Left lung (tissue), 4 donors: ENCODE measurements at regions not wholly inside any gene's neighbourhood (a gene's known extent, or its start where the extent isn't known, plus 50 kb on each side); places are given as distances from the start of the nearest gene placed in this dataset.
A peak's percentile ranks its signal among the peaks of the same experiment; 100 is the strongest.

Source experiments
- ATAC-seq: fragments of 200-7000 bp; cut with Tn5 transposase; one replicate; pipeline ENCODE4 v1.9.1; 2020; ENCODE audit warnings: moderate library complexity
- DNase-seq, 4 donors: peaks; one replicate each; pipeline ENCODE4 v3.0.0-alpha.2; 2013 to 2020
- H3K27ac ChIP-seq, 2 donors: fragments of 200-600 bp; sonication (generic) in 1 of 2; one replicate each; pipeline versions ENCODE4 v1.5.0 to v1.8.0; 2020 to 2021
- H3K27me3 ChIP-seq, 2 donors: fragments of 200-600 bp; sonication (generic) in 1 of 2; one replicate each; pipeline versions ENCODE4 v1.5.0 to v1.8.0; 2020 to 2021
- H3K36me3 ChIP-seq, 2 donors: fragments of 200-600 bp; sonication (generic) in 1 of 2; one replicate each; pipeline versions ENCODE4 v1.5.0 to v1.8.0; 2020 to 2021
- H3K4me1 ChIP-seq, 2 donors: fragments of 200-600 bp; one replicate each; pipeline ENCODE4 v1.8.0; 2021
- H3K4me3 ChIP-seq, 2 donors: fragments of 200-600 bp; sonication (generic) in 1 of 2; one replicate each; pipeline versions ENCODE4 v1.5.0 to v1.8.0; 2020 to 2021; ENCODE audit warnings: mild to moderate bottlenecking in 1 of 2
- H3K9me3 ChIP-seq, 2 donors: fragments of 200-600 bp; sonication (generic) in 1 of 2; one replicate each; pipeline versions ENCODE4 v1.5.0 to v1.8.0; 2020 to 2021
- intact Hi-C, 2 donors: fragments of 100-400 bp; cut with DNase I; formaldehyde crosslinking; loops; one replicate each; pipeline versions ENCODE4 v1.11.2 to v1.14.2; 2022
- TF ChIP-seq, protein P1 (sequence below), 2 donors: fragments of 200-600 bp; sonication (generic) in 1 of 2; IDR thresholded peaks; one replicate each; pipeline versions ENCODE4 v1.5.0 to v1.8.0; 2021; ENCODE audit warnings: antibody characterized with exemption in 2 of 2
- donor health status: DM: no; HTN: yes; CAD: no.
- donor health status: DM: no; HTN: no; CAD: no.

DNA sequence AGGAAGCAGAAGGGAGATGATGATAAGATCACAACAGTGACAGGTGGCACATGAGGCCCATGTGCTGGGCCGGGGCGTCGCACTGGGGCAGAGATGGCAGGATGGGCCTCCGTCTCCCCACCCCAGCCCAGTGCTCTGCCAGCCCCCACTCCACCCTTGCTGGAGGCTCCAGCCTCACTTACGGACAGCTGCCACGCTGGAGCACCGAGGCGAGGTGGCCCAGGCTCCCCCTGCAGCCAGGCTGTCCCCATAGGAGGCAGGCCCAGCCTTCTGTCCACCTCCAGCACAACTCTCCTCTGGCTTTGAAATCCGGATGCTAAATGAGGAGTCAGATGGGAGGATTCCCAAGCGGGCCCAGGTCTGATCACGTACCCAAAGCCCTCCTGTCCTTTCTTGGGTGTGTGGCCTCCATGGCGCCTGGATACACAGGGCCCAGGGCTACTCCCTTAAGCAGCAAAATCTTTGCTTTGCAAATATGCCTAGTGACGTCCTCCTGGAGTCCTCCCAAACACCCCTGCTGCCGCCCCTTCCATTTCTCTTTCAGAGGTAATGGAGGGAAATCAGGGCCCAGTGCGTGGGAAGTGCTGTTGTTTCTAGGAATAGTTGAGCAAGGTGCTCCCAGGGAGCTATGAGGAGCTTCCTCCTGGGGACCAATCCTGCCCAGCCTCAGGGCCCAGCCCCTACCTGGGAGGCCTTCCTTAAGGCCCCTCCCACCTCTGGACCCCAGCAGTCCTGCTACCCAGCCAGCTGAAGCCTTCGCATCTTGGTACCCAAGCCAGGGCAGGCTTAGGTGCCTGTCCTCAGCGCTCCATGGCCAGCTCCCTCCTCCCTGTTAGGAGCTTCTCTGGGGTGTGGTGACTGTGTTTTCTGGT, 170.4 kb upstream of the MYCN start:
- ATAC-seq = no peak
- intact Hi-C loops = no loop called here

DNA sequence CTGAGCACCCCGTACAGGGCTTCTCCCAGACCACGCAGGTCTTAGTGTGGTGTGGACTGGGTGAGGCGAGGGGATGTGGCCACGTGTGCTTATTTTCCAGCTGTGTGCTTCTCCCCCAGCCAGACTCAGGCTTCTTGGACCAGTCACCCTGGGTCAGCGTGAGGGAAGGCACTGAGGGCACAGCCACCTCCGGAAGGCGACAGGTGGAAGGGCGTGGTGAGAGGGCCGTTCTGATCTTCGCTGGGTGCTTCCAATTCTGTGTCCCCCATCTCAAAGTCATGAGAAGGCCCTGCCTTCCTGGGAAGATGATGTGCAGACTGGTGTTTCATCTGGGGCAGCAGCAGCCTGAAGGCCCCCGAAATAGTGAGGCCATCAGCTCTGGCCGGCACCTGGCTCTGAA, 169.7 kb upstream of the MYCN start:
- DNase-seq (no peak), ATAC-seq (no peak)
- H3K9me3 ChIP-seq = no peaks in the 10 kb centered on the region
- H3K27ac ChIP-seq = no peak overlapping the region
- H3K36me3 ChIP-seq = no peaks in the 10 kb centered on the region
- H3K27me3 ChIP-seq = no peaks in the 10 kb centered on the region
- H3K4me1 ChIP-seq = no peaks in the 10 kb centered on the region
- intact Hi-C loops = no loop called here
- TF ChIP-seq, protein P1, sequence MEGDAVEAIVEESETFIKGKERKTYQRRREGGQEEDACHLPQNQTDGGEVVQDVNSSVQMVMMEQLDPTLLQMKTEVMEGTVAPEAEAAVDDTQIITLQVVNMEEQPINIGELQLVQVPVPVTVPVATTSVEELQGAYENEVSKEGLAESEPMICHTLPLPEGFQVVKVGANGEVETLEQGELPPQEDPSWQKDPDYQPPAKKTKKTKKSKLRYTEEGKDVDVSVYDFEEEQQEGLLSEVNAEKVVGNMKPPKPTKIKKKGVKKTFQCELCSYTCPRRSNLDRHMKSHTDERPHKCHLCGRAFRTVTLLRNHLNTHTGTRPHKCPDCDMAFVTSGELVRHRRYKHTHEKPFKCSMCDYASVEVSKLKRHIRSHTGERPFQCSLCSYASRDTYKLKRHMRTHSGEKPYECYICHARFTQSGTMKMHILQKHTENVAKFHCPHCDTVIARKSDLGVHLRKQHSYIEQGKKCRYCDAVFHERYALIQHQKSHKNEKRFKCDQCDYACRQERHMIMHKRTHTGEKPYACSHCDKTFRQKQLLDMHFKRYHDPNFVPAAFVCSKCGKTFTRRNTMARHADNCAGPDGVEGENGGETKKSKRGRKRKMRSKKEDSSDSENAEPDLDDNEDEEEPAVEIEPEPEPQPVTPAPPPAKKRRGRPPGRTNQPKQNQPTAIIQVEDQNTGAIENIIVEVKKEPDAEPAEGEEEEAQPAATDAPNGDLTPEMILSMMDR (IDR thresholded peaks at IDR 0.05) = no peak
- no peak overlapping the region for H3K4me3 ChIP-seq

More for the DNA sequence above, 170.4 kb upstream of the MYCN start:
- TF ChIP-seq, protein P1 (IDR thresholded peaks at IDR 0.05) = no peak
- DNase-seq = peak in 1 of 4 donors; percentile 76
- H3K4me3 ChIP-seq = no peak overlapping the region
- H3K36me3 ChIP-seq = no peaks in the 10 kb centered on the region
- H3K9me3 ChIP-seq = no peaks in the 10 kb centered on the region
- no peaks in the 10 kb centered on the region for H3K4me1 ChIP-seq
- H3K27me3 ChIP-seq = no peaks in the 10 kb centered on the region
- H3K27ac ChIP-seq = no peak overlapping the region

DNA sequence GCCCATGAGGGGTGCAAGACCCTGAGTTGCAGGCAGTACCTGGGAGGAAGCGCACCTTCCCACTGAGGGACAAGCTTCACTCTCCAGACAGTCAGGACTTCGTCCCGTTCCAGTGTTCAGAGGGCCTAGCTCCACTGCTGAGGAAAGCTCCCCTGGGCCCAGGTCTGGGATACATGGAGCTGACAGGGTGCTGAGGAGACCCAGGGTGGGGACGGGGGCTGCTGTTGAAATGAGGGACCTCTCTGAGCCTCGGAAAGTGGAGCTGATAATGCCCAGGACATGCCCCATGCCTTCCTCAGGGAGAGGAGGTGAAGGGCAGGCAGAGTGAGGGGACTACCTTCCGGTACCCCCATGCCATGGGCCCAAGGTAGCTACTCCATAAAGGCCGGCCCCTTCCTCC, 169.2 kb upstream of the MYCN start:
- Histone ChIP-seq H3K27me3 (no peaks in the 10 kb centered on the region), H3K9me3 (no peaks in the 10 kb centered on the region), H3K4me3 (no peak overlapping the region), H3K27ac (no peak overlapping the region), H3K36me3 (no peaks in the 10 kb centered on the region), H3K4me1 (no peaks in the 10 kb centered on the region)
- TF ChIP-seq, protein P1 (IDR thresholded peaks at IDR 0.05) = no peak
- intact Hi-C loops = no loop called here
- no peak for ATAC-seq
- DNase-seq = no peak

DNA sequence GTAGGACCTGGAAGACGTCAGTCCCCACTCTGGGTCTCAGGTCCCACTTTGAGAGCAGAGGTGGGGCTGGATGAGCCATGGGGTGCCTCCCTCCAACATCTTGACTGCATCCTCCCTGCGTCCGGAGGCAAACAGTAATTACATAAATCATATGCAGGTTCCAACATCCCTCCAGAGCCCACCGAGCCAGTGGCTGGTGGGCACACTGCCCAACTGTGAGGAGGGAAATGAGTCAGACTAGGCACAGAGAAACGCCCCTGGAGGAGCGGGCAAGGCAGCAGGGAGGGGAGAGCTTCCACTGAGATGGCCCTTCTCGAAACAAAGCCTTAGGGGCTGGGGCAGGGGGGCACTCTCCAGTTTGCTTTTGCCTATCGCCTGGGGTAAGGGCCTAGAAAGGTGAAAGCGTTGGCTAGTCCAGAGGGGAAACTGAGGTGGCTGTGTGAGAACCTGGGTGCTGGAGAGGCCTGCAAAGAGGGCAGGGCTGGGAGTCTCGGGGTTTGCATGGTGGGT, 168.2 kb upstream of the MYCN start:
- Histone ChIP-seq H3K27me3 (no peaks in the 10 kb centered on the region), H3K9me3 (no peaks in the 10 kb centered on the region), H3K36me3 (no peaks in the 10 kb centered on the region), H3K27ac (no peak overlapping the region), H3K4me1 (no peaks in the 10 kb centered on the region), H3K4me3 (no peak overlapping the region)
- TF ChIP-seq, protein P1 (IDR thresholded peaks at IDR 0.05) = no peak
- no peak for DNase-seq
- no peak for ATAC-seq
- intact Hi-C loops = no loop called here

DNA sequence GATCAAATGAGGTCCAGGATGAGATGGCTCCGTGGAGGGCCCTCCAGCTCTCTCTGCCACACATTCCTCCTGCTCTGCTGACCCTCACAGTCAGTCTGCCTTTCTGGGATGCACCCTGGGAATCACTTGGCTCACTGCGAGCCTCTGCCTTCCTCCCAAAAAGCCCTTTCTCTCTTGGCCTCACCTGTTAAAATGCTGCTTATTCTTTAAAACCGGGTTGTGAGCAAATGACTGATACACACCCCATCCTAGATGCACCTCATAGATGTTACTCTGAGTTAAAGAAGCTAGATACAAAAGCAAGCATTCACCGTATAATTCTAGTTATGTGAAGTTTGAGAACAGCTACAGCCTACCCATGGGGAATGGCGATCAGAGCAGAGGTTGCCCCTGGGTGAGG, 167.7 kb upstream of the MYCN start:
- Histone ChIP-seq H3K27me3 (no peaks in the 10 kb centered on the region), H3K9me3 (no peaks in the 10 kb centered on the region), H3K4me1 (no peaks in the 10 kb centered on the region), H3K36me3 (no peaks in the 10 kb centered on the region), H3K27ac (no peak overlapping the region), H3K4me3 (no peak overlapping the region)
- TF ChIP-seq, protein P1 (IDR thresholded peaks at IDR 0.05) = no peak
- no peak for DNase-seq
- intact Hi-C loops = no loop called here
- no peak for ATAC-seq
